PFSK-1 (cell line): ENCODE measurements at regions not wholly inside any gene's neighbourhood (a gene's known extent, or its start where the extent isn't known, plus 50 kb on each side); places are given as distances from the start of the nearest gene placed in this dataset.

Experiments
- FOXP2 ChIP-seq: optimal IDR thresholded peaks from 2 replicates; pipeline ENCODE3; 2011; ENCODE audit warnings: borderline replicate concordance, control low read depth, inconsistent platforms; ENCODE audit not compliant: insufficient read depth; ENCODE audit errors: extremely low read length, extremely low read depth
- POLR2AphosphoS5 ChIP-seq: IDR thresholded peaks from 2 replicates; pipeline ENCODE4 v1.6.1; 2012; ENCODE audit warnings: low read depth, mild to moderate bottlenecking, control low read depth, low read length, moderate library complexity
- REST ChIP-seq, 2 experiments: IDR thresholded peaks; 2 replicates each; pipeline versions ENCODE4 v1.6.1 to v1.8.0; 2011 to 2012; ENCODE audit warnings: low read depth in 2 of 2, low read length in 2 of 2, control low read depth in 1 of 2, inconsistent platforms in 1 of 2, mild to moderate bottlenecking in 1 of 2, moderate library complexity in 1 of 2; ENCODE audit not compliant: insufficient read depth in 1 of 2
- SIN3A ChIP-seq: IDR thresholded peaks from 2 replicates; pipeline ENCODE4 v1.6.1; 2012; ENCODE audit warnings: mild to moderate bottlenecking, low read length, moderate library complexity, borderline replicate concordance; ENCODE audit not compliant: insufficient read depth
- TAF1 ChIP-seq: IDR thresholded peaks from 2 replicates; pipeline ENCODE4 v1.6.1; 2012; ENCODE audit warnings: low read length, control low read depth, borderline replicate concordance; ENCODE audit not compliant: insufficient read depth

GRCh38 chr15:66981771-66982170 is 83.6 kb upstream of the SMAD3 start:
- TF ChIP-seq FOXP2 (no peak), POLR2AphosphoS5 (no peak), REST (IDR thresholded peaks at IDR 0.05; ENCODE audit: insufficient read depth in 1 of 2, low read depth in 2 of 2, low read length in 2 of 2) (no peak)

- TF ChIP-seq REST (IDR thresholded peaks at IDR 0.05; ENCODE audit: insufficient read depth in 1 of 2, low read depth in 2 of 2, low read length in 2 of 2) (no peak), TAF1 (no peak), POLR2AphosphoS5 (no peak), SIN3A (no peak), FOXP2 (no peak)
Measured at GRCh38 chr15:66982250-66982649, 83.2 kb upstream of the SMAD3 start.

GRCh38 chr15:66982816-66983215 is 82.6 kb upstream of the SMAD3 start:
- TF ChIP-seq SIN3A (no peak), TAF1 (no peak), FOXP2 (no peak), POLR2AphosphoS5 (no peak), REST (IDR thresholded peaks at IDR 0.05; ENCODE audit: insufficient read depth in 1 of 2, low read depth in 2 of 2, low read length in 2 of 2) (no peak)

- no peak for TF ChIP-seq SIN3A
Measured at GRCh38 chr15:66985653-66986052, 79.7 kb upstream of the SMAD3 start.

- TF ChIP-seq POLR2AphosphoS5 (no peak), REST (IDR thresholded peaks at IDR 0.05; ENCODE audit: insufficient read depth in 1 of 2, low read depth in 2 of 2, low read length in 2 of 2) (no peak)
Measured at GRCh38 chr15:66986951-66987350, 78.5 kb upstream of the SMAD3 start.

GRCh38 chr15:66993090-66993489 is 72.3 kb upstream of the SMAD3 start:
- TF ChIP-seq TAF1, result no peak
- no peak for TF ChIP-seq POLR2AphosphoS5
- TF ChIP-seq REST (IDR thresholded peaks at IDR 0.05; ENCODE audit: insufficient read depth in 1 of 2, low read depth in 2 of 2, low read length in 2 of 2), result no peak
- no peak for TF ChIP-seq FOXP2
- no peak for TF ChIP-seq SIN3A
